ENCODE measurements at regions not wholly inside any gene's neighbourhood (a gene's known extent, or its start where the extent isn't known, plus 50 kb on each side); places are given as distances from the start of the nearest gene placed in this dataset.
"Not testable (repeated sequence)": the region's sequence is repeated elsewhere in the genome, so short reads cannot be mapped to it uniquely, and the experiment has no call there.

DNA sequence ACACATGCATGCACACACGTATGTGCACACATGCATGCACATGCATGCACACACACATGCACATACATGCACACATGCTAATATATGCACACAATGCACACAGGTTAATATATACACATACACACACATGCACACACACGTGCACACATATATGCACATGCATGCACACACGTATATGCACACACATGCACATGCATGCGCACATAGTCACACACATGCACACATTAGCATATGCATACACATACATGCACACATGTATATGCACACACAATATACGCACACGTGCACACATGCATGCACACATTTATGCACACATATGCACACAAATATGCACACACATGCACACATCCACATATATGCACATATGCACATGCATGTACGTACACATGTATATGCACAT lies 506.8 kb downstream of the MATN1 start:
- ATAC-seq (no peak), DNase-seq (no peak)
- H3K9me3 ChIP-seq: no peaks in the 10 kb centered on the region
- no peaks in the 10 kb centered on the region for H3K4me1 ChIP-seq (ENCODE audit: low read depth)
- no peaks in the 10 kb centered on the region for H3K36me3 ChIP-seq (ENCODE audit: low read depth)
- no peak overlapping the region for H3K4me3 ChIP-seq
- TF ChIP-seq, protein P1, sequence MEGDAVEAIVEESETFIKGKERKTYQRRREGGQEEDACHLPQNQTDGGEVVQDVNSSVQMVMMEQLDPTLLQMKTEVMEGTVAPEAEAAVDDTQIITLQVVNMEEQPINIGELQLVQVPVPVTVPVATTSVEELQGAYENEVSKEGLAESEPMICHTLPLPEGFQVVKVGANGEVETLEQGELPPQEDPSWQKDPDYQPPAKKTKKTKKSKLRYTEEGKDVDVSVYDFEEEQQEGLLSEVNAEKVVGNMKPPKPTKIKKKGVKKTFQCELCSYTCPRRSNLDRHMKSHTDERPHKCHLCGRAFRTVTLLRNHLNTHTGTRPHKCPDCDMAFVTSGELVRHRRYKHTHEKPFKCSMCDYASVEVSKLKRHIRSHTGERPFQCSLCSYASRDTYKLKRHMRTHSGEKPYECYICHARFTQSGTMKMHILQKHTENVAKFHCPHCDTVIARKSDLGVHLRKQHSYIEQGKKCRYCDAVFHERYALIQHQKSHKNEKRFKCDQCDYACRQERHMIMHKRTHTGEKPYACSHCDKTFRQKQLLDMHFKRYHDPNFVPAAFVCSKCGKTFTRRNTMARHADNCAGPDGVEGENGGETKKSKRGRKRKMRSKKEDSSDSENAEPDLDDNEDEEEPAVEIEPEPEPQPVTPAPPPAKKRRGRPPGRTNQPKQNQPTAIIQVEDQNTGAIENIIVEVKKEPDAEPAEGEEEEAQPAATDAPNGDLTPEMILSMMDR (IDR thresholded peaks at IDR 0.05): no peak
- intact Hi-C loops (cut with DNase I, micrococcal nuclease): no loop called here

- intact Hi-C loops (cut with DNase I, micrococcal nuclease): no loop called here
- TF ChIP-seq, protein P1 (IDR thresholded peaks at IDR 0.05): no peak
- no peak for DNase-seq
Measured at GRCh38 chr1:30213936-30214335, 509.4 kb downstream of the MATN1 start.

GRCh38 chr1:30207962-30208361 lies 515.4 kb downstream of the MATN1 start:
- H3K4me3 ChIP-seq; H3K4me1 ChIP-seq (ENCODE audit: low read depth); H3K36me3 ChIP-seq (ENCODE audit: low read depth); ATAC-seq; intact Hi-C loops (cut with DNase I, micrococcal nuclease); DNase-seq; H3K9me3 ChIP-seq: not testable (repeated sequence)

More at GRCh38 chr1:30213936-30214335, 509.4 kb downstream of the MATN1 start:
- H3K36me3 ChIP-seq (ENCODE audit: low read depth): no peaks in the 10 kb centered on the region
- no peak for ATAC-seq
- no peaks in the 10 kb centered on the region for H3K9me3 ChIP-seq
- no peaks in the 10 kb centered on the region for H3K4me1 ChIP-seq (ENCODE audit: low read depth)
- H3K4me3 ChIP-seq: no peak overlapping the region

DNA sequence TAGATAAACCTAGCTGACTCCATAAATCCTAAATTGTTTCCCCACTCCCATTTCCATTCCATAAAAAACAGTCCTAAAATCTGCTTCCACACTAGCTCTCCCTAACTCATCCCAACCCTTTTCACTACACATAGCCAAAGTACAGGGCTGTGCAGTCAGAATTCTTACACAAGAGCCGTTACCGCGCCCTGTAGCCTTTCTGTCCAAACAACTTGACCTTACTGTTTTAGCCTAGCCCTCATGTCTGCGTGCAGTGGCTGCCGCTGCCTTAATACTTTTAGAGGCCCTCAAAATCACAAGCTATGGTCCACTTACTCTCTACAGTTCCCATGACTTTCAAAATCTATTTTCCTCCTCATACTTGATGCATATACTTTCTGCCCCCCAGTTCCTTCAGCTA lies 516.8 kb downstream of the MATN1 start:
- DNase-seq; intact Hi-C loops (cut with DNase I, micrococcal nuclease); H3K4me1 ChIP-seq (ENCODE audit: low read depth); H3K4me3 ChIP-seq; H3K9me3 ChIP-seq; ATAC-seq; H3K36me3 ChIP-seq (ENCODE audit: low read depth): not testable (repeated sequence)

- DNase-seq; intact Hi-C loops (cut with DNase I, micrococcal nuclease); ATAC-seq; H3K9me3 ChIP-seq; H3K4me1 ChIP-seq (ENCODE audit: low read depth); H3K4me3 ChIP-seq; H3K36me3 ChIP-seq (ENCODE audit: low read depth): not testable (repeated sequence)
Measured at GRCh38 chr1:30204916-30205315, 518.5 kb downstream of the MATN1 start.

DNA sequence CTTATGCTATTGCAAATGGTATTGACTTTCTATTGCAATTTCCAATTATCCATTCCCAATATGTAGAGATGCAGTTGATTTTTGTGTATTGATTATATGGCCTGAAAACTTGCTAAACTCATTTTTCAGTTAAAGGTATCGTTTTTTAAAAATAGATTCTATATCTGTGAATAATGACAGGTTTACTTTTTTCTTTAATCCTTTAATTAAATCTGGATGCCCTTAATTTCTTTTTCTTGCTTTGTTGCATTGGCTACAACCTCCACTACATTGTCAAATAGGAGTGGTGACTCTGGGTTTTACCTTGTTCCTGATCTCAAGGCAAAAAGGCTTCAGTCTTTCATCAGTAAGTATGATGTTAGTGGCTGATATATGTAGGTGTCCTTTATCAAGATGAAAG lies 522.4 kb downstream of the MATN1 start:
- Histone ChIP-seq H3K4me1 (ENCODE audit: low read depth) (no peaks in the 10 kb centered on the region), H3K4me3 (no peak overlapping the region), H3K36me3 (ENCODE audit: low read depth) (no peaks in the 10 kb centered on the region), H3K9me3 (no peaks in the 10 kb centered on the region)
- TF ChIP-seq, protein P1 (IDR thresholded peaks at IDR 0.05): no peak
- intact Hi-C loops (cut with DNase I, micrococcal nuclease): no loop called here
- no peak for ATAC-seq
- DNase-seq: no peak

DNA sequence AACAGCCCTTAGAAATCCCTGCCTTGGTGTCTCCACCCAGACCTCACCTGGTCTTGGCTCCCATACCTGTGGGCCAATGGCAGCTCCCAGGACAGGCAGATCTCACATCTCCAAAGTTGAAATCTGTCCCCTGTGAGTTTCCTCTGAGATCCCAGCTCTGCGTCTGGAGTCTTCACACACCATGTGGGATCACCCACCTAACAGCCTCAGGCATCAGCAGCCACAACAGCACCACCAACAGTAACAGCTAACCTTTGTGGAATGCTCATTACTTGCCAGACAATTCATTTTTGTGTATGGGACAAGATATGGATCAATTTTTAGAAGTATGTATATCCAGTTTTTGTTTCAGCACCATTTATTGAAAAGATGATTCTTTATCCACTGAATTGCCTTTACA lies 523.2 kb downstream of the MATN1 start:
- intact Hi-C loops (cut with DNase I, micrococcal nuclease): no loop called here
- no peaks in the 10 kb centered on the region for H3K4me1 ChIP-seq (ENCODE audit: low read depth)
- H3K9me3 ChIP-seq: no peaks in the 10 kb centered on the region
- ATAC-seq (no peak), DNase-seq (no peak)
- no peaks in the 10 kb centered on the region for H3K36me3 ChIP-seq (ENCODE audit: low read depth)
- TF ChIP-seq, protein P1 (IDR thresholded peaks at IDR 0.05): no peak
- no peak overlapping the region for H3K4me3 ChIP-seq

Data from mucosa of descending colon (tissue), 3 donors.